ENCODE measurements at regions not wholly inside any gene's neighbourhood (a gene's known extent, or its start where the extent isn't known, plus 50 kb on each side); places are given as distances from the start of the nearest gene placed in this dataset.

DNA sequence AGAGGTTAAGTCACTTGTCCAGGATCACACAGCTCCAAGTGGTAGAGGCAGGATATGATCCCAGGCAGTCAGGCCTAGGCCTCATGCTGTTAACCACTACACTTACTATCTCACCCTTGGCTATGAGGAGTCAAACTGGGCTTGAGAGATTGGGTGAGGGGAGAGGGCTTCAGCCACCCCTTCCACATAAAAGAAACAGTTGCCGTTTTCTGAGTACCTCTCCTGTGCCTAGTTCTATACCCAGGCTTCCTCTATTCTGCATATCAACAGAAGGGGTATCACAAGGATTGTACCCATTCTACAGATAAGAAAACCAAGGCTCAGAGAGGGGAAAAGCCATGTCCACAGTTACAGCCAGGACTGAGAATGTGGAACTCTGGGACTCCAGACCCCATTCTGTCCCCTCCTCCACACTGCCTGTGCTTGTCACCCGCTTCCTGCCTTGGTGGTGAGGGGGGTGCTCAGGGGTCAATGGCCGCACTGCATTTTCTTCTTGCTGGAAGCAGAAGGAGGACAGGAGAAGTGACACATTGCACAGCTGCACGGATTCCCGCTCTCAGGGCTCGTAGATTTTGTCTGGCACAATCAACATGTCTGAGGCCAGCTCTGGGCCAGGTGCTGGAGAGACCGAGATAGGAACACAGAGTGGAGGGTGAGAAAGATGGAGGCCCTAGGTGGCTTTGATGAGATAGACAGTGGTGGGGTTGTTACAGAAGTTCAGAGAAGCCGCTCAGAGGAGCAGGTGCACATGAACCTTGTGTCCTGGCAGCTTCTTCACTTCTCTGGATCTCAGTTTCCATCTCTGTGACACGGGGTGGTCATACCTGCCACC lies 108.4 kb upstream of the PTPN1 start:
- TF ChIP-seq, protein P1, sequence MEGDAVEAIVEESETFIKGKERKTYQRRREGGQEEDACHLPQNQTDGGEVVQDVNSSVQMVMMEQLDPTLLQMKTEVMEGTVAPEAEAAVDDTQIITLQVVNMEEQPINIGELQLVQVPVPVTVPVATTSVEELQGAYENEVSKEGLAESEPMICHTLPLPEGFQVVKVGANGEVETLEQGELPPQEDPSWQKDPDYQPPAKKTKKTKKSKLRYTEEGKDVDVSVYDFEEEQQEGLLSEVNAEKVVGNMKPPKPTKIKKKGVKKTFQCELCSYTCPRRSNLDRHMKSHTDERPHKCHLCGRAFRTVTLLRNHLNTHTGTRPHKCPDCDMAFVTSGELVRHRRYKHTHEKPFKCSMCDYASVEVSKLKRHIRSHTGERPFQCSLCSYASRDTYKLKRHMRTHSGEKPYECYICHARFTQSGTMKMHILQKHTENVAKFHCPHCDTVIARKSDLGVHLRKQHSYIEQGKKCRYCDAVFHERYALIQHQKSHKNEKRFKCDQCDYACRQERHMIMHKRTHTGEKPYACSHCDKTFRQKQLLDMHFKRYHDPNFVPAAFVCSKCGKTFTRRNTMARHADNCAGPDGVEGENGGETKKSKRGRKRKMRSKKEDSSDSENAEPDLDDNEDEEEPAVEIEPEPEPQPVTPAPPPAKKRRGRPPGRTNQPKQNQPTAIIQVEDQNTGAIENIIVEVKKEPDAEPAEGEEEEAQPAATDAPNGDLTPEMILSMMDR (IDR thresholded peaks at IDR 0.05; ENCODE audit: low read depth, low read length) = no peak
- TF ChIP-seq POLR2A (IDR thresholded peaks at IDR 0.05; ENCODE audit: extremely low read depth, insufficient read length) = no peak
- TF ChIP-seq, protein P2, sequence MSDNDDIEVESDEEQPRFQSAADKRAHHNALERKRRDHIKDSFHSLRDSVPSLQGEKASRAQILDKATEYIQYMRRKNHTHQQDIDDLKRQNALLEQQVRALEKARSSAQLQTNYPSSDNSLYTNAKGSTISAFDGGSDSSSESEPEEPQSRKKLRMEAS (IDR thresholded peaks at IDR 0.05; ENCODE audit: low read depth, low read length) = no peak

All from NB4 (cell line).